Panc1 (cell line): ENCODE measurements at regions not wholly inside any gene's neighbourhood (a gene's known extent, or its start where the extent isn't known, plus 50 kb on each side); places are given as distances from the start of the nearest gene placed in this dataset.

ENCODE experiments used
- ATAC-seq: fragments of 200-7000 bp; cut with Tn5 transposase; 2 replicates; pipeline ENCODE4 v1.9.1; 2020; ENCODE audit warnings: mild to moderate bottlenecking, moderate library complexity
- BruUV-seq: library from RNA; stranded (reverse); fragments of 400-500 nt; replicated peaks from 2 replicates; lab custom pipeline; 2021; lab: Mats Ljungman, UMichigan
- CTCF ChIA-PET: fragments of 300-600 bp; sonication (Branson Sonifier 250); formaldehyde crosslinking; loops from one replicate; lab custom pipeline; 2022; ENCODE audit warnings: antibody characterized with exemption; lab: Charles Lee
- POLR2A ChIA-PET: fragments of 300-600 bp; sonication (Branson Sonifier 250); formaldehyde crosslinking; loops from one replicate; lab custom pipeline; 2022; ENCODE audit warnings: antibody characterized with exemption; lab: Charles Lee
- DNase-seq: peaks from one replicate; pipeline ENCODE4 v3.0.0-alpha.2; 2010; ENCODE audit warnings: low read depth, low spot score
- H3K27ac ChIP-seq: 2 replicates; pipeline ENCODE4 v1.5.1; 2011; ENCODE audit warnings: mild to moderate bottlenecking, low read length, inconsistent platforms
- H3K27me3 ChIP-seq: fragments of 200-500 bp; sonication (Bioruptor generic); 2 replicates; pipeline ENCODE4 v1.6.0; 2014; ENCODE audit warnings: low read length, inconsistent platforms; ENCODE audit not compliant: control insufficient read depth, insufficient read depth
- H3K36me3 ChIP-seq: fragments of 200-500 bp; sonication (Bioruptor generic); 2 replicates; pipeline ENCODE4 v1.5.1; 2014; ENCODE audit warnings: inconsistent platforms, mild to moderate bottlenecking, low read length, moderate library complexity; ENCODE audit not compliant: control insufficient read depth, insufficient read depth
- H3K4me1 ChIP-seq: 2 replicates; pipeline ENCODE4 v1.5.1; 2011; ENCODE audit warnings: inconsistent platforms, mild to moderate bottlenecking, low read length, moderate library complexity; ENCODE audit not compliant: control insufficient read depth, insufficient read depth
- H3K4me3 ChIP-seq, 2 experiments: 2 replicates each; pipeline ENCODE4 v1.5.1; 2011 to 2012; ENCODE audit warnings: low read depth in 2 of 2, low read length in 2 of 2, mild to moderate bottlenecking in 2 of 2, inconsistent platforms in 1 of 2, moderate library complexity in 1 of 2
- H3K9me3 ChIP-seq: fragments of 200-500 bp; sonication (Bioruptor generic); 2 replicates; pipeline ENCODE4 v1.5.1; 2014; ENCODE audit warnings: low read depth, mild to moderate bottlenecking, inconsistent platforms, low read length, moderate library complexity; ENCODE audit not compliant: control insufficient read depth, insufficient read depth
- POLR2AphosphoS5 ChIP-seq: IDR thresholded peaks from 2 replicates; pipeline ENCODE4 v1.6.1; 2012; ENCODE audit warnings: mild to moderate bottlenecking, low read depth, low read length, moderate library complexity
- SIN3A ChIP-seq: IDR thresholded peaks from 2 replicates; pipeline ENCODE4 v1.6.1; 2012; ENCODE audit warnings: low read depth, mild to moderate bottlenecking, low read length, moderate library complexity, borderline replicate concordance; ENCODE audit not compliant: insufficient read depth
- TCF7L2 ChIP-seq: IDR thresholded peaks from 2 replicates; pipeline ENCODE4 v1.6.1; 2011; ENCODE audit warnings: mild to moderate bottlenecking, low read depth, low read length, inconsistent platforms
- in situ Hi-C: cut with HindIII; loops from 2 replicates; pipeline ENCODE4 v1.10.0; 2016; ENCODE audit warnings: low sequenced_read_pairs, low pct_unique_long_range_greater_than_20kb
- intact Hi-C: fragments of 100-400 bp; cut with micrococcal nuclease; formaldehyde crosslinking; loops from one replicate; pipeline ENCODE4 v1.10.0; 2022; ENCODE audit not compliant: unreplicated experiment
- TF ChIP-seq, protein P1 (sequence below): fragments of 450-650 bp; IDR thresholded peaks from 2 replicates; pipeline ENCODE4 v1.5.1; 2017; ENCODE audit warnings: mild to moderate bottlenecking
- TF ChIP-seq, protein P2 (sequence below), 2 experiments: IDR thresholded peaks; 2 replicates each; pipeline ENCODE4 v1.6.1; 2011 to 2012; ENCODE audit warnings: low read depth in 2 of 2, control low read depth in 1 of 2, low read length in 1 of 2, mild to moderate bottlenecking in 1 of 2, moderate library complexity in 1 of 2; ENCODE audit not compliant: insufficient read depth in 1 of 2

DNA sequence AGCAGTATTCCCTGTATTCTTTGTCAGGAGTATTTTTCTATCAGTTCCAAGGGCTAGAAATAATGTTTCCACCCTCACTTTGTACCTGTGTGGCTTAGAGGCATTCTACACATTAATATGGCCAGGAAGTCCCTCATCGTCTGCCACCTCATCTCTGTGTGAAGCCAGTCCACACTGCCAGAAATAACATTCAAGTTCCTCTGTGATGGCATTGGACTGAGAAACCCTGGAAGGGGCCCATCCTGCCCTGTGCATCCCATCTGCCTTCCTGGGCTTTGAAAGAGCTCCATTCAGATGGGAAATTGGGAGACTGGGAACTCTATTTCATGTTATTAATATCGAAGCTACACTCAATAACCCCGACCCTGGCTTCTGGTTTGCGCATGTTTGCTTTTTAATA is 497.2 kb upstream of the CDH5 start:
- in situ Hi-C loops (no loop called here), intact Hi-C loops (no loop called here)
- Histone ChIP-seq H3K9me3 (no peaks in the 10 kb centered on the region), H3K36me3 (no peaks in the 10 kb centered on the region), H3K27ac (no peak overlapping the region), H3K27me3 (no peaks in the 10 kb centered on the region), H3K4me1 (no peaks in the 10 kb centered on the region), H3K4me3 (no peak overlapping the region)
- TF ChIP-seq SIN3A = no peak
- no peak for TF ChIP-seq TCF7L2
- TF ChIP-seq, protein P1, sequence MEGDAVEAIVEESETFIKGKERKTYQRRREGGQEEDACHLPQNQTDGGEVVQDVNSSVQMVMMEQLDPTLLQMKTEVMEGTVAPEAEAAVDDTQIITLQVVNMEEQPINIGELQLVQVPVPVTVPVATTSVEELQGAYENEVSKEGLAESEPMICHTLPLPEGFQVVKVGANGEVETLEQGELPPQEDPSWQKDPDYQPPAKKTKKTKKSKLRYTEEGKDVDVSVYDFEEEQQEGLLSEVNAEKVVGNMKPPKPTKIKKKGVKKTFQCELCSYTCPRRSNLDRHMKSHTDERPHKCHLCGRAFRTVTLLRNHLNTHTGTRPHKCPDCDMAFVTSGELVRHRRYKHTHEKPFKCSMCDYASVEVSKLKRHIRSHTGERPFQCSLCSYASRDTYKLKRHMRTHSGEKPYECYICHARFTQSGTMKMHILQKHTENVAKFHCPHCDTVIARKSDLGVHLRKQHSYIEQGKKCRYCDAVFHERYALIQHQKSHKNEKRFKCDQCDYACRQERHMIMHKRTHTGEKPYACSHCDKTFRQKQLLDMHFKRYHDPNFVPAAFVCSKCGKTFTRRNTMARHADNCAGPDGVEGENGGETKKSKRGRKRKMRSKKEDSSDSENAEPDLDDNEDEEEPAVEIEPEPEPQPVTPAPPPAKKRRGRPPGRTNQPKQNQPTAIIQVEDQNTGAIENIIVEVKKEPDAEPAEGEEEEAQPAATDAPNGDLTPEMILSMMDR = no peak
- TF ChIP-seq, protein P2, sequence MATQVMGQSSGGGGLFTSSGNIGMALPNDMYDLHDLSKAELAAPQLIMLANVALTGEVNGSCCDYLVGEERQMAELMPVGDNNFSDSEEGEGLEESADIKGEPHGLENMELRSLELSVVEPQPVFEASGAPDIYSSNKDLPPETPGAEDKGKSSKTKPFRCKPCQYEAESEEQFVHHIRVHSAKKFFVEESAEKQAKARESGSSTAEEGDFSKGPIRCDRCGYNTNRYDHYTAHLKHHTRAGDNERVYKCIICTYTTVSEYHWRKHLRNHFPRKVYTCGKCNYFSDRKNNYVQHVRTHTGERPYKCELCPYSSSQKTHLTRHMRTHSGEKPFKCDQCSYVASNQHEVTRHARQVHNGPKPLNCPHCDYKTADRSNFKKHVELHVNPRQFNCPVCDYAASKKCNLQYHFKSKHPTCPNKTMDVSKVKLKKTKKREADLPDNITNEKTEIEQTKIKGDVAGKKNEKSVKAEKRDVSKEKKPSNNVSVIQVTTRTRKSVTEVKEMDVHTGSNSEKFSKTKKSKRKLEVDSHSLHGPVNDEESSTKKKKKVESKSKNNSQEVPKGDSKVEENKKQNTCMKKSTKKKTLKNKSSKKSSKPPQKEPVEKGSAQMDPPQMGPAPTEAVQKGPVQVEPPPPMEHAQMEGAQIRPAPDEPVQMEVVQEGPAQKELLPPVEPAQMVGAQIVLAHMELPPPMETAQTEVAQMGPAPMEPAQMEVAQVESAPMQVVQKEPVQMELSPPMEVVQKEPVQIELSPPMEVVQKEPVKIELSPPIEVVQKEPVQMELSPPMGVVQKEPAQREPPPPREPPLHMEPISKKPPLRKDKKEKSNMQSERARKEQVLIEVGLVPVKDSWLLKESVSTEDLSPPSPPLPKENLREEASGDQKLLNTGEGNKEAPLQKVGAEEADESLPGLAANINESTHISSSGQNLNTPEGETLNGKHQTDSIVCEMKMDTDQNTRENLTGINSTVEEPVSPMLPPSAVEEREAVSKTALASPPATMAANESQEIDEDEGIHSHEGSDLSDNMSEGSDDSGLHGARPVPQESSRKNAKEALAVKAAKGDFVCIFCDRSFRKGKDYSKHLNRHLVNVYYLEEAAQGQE (IDR thresholded peaks at IDR 0.05; ENCODE audit: insufficient read depth in 1 of 2, low read depth in 2 of 2, low read length in 1 of 2) = no peak
- no peak for TF ChIP-seq POLR2AphosphoS5
- no peak for DNase-seq
- no peak for ATAC-seq
- no TSS peak for BruUV-seq
- POLR2A ChIA-PET = no interaction called here
- CTCF ChIA-PET = no interaction called here

DNA sequence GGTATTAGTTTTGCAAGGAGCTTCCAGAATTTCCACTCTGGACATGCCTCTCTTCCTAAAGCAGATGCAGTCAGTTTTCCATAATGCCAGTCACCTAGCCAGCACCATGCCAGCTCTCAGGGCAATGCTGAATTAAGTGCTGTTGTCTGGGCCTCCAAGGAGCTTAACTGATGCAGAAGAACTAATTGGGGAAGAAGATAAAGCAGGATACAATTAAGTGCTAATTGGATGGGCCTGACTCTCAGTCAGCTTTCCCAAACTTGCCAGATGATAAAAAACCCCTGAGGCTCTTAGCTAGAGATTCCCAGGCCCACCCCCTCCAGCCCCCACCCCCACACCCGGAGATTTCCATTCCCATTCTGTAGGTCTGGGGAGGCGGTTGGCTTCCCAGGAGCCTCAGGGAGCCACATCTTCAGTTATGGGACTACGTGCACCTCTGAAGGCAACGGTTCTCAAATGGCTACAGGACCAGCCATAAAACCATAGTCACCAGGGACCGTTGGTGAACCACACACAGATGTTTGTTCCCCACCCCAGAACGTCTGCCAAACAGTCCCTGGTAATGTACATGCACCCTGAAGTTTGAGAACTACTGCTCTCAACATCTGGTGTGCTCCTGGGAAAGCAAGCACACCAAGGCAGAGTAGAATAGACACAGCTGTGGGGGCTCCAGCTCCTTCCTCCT is 499.1 kb upstream of the CDH5 start:
- ATAC-seq = no peak
- DNase-seq = no peak
- H3K4me1 ChIP-seq = no peaks in the 10 kb centered on the region
- no peak overlapping the region for H3K27ac ChIP-seq
- in situ Hi-C loops = no loop called here
- no peak overlapping the region for H3K4me3 ChIP-seq
- no peak for TF ChIP-seq POLR2AphosphoS5
- no peaks in the 10 kb centered on the region for H3K36me3 ChIP-seq
- no peaks in the 10 kb centered on the region for H3K9me3 ChIP-seq
- intact Hi-C loops = no loop called here
- POLR2A ChIA-PET = no interaction called here
- CTCF ChIA-PET = no interaction called here
- no peaks in the 10 kb centered on the region for H3K27me3 ChIP-seq
- BruUV-seq = no TSS peak

DNA sequence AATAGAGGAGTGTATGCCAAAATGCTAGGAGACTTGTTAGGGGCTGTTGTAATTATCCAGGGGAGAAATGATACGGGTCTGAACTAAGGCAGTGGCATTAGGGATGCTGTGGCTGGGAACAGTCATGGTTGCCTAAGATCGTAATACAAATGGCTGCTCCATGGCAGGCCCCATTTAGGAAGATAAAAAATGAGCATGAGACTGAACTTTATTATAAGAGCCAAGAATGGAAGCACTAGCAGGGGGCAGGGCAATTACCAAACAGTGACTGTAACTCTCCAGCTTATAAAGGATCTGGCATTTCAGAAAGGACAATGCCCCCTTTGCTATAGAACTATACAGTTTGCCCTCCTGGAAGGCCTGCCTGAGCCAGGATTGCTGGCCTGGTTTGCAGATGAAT is 503.3 kb upstream of the CDH5 start:
- in situ Hi-C loops (no loop called here), intact Hi-C loops (no loop called here)
- no peaks in the 10 kb centered on the region for H3K27me3 ChIP-seq
- H3K27ac ChIP-seq = no peak overlapping the region
- no peak overlapping the region for H3K4me3 ChIP-seq
- ChIA-PET POLR2A (no interaction called here), CTCF (no interaction called here)
- no peaks in the 10 kb centered on the region for H3K4me1 ChIP-seq
- TF ChIP-seq, protein P2 (IDR thresholded peaks at IDR 0.05; ENCODE audit: insufficient read depth in 1 of 2, low read depth in 2 of 2, low read length in 1 of 2) = no peak
- TF ChIP-seq TCF7L2 (no peak), SIN3A (no peak), POLR2AphosphoS5 (no peak)
- TF ChIP-seq, protein P1 = no peak
- H3K36me3 ChIP-seq = no peaks in the 10 kb centered on the region
- H3K9me3 ChIP-seq = no peaks in the 10 kb centered on the region
- BruUV-seq = no TSS peak
- ATAC-seq (no peak), DNase-seq (no peak)
